ENCODE measurements at regions not wholly inside any gene's neighbourhood (a gene's known extent, or its start where the extent isn't known, plus 50 kb on each side); places are given as distances from the start of the nearest gene placed in this dataset.
A peak's percentile ranks its signal among the peaks of the same experiment; 100 is the strongest.
"Not testable (repeated sequence)": the region's sequence is repeated elsewhere in the genome, so short reads cannot be mapped to it uniquely, and the experiment has no call there.

DNA sequence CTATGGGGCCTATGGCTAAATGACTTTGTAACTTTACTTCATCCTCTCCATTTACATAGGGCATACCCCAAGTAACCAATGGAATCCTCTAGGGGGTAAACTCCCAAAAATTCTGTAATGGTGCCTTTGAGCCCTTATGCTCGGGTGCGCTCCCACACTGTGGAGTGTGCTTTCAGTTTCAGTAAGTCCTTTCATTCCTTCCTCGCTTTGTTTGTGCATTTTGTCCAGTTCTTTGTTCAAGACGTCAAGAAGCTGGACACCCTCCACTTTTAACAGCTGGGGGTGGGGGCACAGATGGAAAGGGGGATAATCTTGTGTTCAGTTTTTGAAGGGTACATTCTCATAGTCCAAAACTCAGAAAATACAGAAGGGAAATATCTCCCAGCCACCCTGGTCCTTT, 84.4 kb upstream of the C2CD4B start:
- no peak overlapping the region for H3K4me3 ChIP-seq
- no peak for DNase-seq
- H3K4me1 ChIP-seq = no peaks in the 10 kb centered on the region
- TF ChIP-seq, protein P1, sequence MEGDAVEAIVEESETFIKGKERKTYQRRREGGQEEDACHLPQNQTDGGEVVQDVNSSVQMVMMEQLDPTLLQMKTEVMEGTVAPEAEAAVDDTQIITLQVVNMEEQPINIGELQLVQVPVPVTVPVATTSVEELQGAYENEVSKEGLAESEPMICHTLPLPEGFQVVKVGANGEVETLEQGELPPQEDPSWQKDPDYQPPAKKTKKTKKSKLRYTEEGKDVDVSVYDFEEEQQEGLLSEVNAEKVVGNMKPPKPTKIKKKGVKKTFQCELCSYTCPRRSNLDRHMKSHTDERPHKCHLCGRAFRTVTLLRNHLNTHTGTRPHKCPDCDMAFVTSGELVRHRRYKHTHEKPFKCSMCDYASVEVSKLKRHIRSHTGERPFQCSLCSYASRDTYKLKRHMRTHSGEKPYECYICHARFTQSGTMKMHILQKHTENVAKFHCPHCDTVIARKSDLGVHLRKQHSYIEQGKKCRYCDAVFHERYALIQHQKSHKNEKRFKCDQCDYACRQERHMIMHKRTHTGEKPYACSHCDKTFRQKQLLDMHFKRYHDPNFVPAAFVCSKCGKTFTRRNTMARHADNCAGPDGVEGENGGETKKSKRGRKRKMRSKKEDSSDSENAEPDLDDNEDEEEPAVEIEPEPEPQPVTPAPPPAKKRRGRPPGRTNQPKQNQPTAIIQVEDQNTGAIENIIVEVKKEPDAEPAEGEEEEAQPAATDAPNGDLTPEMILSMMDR (IDR thresholded peaks at IDR 0.05; ENCODE audit: borderline replicate concordance) = no peak
- H3K27ac ChIP-seq (replicated peaks) = no peak overlapping the region
- intact Hi-C loops (cut with micrococcal nuclease) = no loop called here
- H3K27me3 ChIP-seq (ENCODE audit: low read depth) = peaks cover 7% of the 10 kb centered on the region
- H3K36me3 ChIP-seq = no peaks in the 10 kb centered on the region
- H3K9me3 ChIP-seq (replicated peaks) = no peaks in the 10 kb centered on the region

GRCh38 chr15:62250186-62250585, 85.1 kb upstream of the C2CD4B start:
- no peaks in the 10 kb centered on the region for H3K36me3 ChIP-seq
- intact Hi-C loops (cut with micrococcal nuclease) = loop anchor here (10.0 kb wide), 1 partner anchor 175 kb away; no protein-coding TSS in a partner anchor
- DNase-seq = no peak
- H3K4me3 ChIP-seq = no peak overlapping the region
- H3K27ac ChIP-seq (replicated peaks) = no peak overlapping the region
- TF ChIP-seq, protein P1 (IDR thresholded peaks at IDR 0.05; ENCODE audit: borderline replicate concordance) = no peak
- no peaks in the 10 kb centered on the region for H3K4me1 ChIP-seq
- H3K27me3 ChIP-seq (ENCODE audit: low read depth) = peaks cover 7% of the 10 kb centered on the region
- no peaks in the 10 kb centered on the region for H3K9me3 ChIP-seq (replicated peaks)

- TF ChIP-seq, protein P1 (IDR thresholded peaks at IDR 0.05; ENCODE audit: borderline replicate concordance) = no peak
- H3K27me3 ChIP-seq (ENCODE audit: low read depth) = peaks cover 7% of the 10 kb centered on the region
- H3K4me3 ChIP-seq = no peak overlapping the region
- no peak for DNase-seq
- H3K9me3 ChIP-seq (replicated peaks) = no peaks in the 10 kb centered on the region
- no peaks in the 10 kb centered on the region for H3K36me3 ChIP-seq
- H3K4me1 ChIP-seq = no peaks in the 10 kb centered on the region
- no peak overlapping the region for H3K27ac ChIP-seq (replicated peaks)
- intact Hi-C loops (cut with micrococcal nuclease) = loop anchor here (10.0 kb wide), 1 partner anchor 176 kb away; no protein-coding TSS in a partner anchor
Measured at GRCh38 chr15:62250978-62251377, 85.9 kb upstream of the C2CD4B start.

- Histone ChIP-seq H3K9me3 (replicated peaks) (no peaks in the 10 kb centered on the region), H3K36me3 (no peaks in the 10 kb centered on the region), H3K4me3 (no peak overlapping the region), H3K27ac (replicated peaks) (no peak overlapping the region), H3K27me3 (ENCODE audit: low read depth) (no peaks in the 10 kb centered on the region), H3K4me1 (no peaks in the 10 kb centered on the region)
- intact Hi-C loops (cut with micrococcal nuclease) = loop anchor here (10.0 kb wide), 1 partner anchor 178 kb away; no protein-coding TSS in a partner anchor
- DNase-seq = no peak
- TF ChIP-seq, protein P1 (IDR thresholded peaks at IDR 0.05; ENCODE audit: borderline replicate concordance) = no peak
Measured at GRCh38 chr15:62253294-62253693, 88.2 kb upstream of the C2CD4B start.

GRCh38 chr15:62254137-62254934, 89.3 kb upstream of the C2CD4B start:
- Histone ChIP-seq H3K27me3 (ENCODE audit: low read depth) (no peaks in the 10 kb centered on the region), H3K27ac (replicated peaks) (no peak overlapping the region), H3K4me1 (no peaks in the 10 kb centered on the region), H3K4me3 (no peak overlapping the region), H3K36me3 (no peaks in the 10 kb centered on the region), H3K9me3 (replicated peaks) (no peaks in the 10 kb centered on the region)
- intact Hi-C loops (cut with micrococcal nuclease) = loop anchor here (10.0 kb wide), 1 partner anchor 180 kb away; no protein-coding TSS in a partner anchor
- DNase-seq = peak; percentile 61
- TF ChIP-seq, protein P1 (IDR thresholded peaks at IDR 0.05; ENCODE audit: borderline replicate concordance) = peak; percentile 76

DNA sequence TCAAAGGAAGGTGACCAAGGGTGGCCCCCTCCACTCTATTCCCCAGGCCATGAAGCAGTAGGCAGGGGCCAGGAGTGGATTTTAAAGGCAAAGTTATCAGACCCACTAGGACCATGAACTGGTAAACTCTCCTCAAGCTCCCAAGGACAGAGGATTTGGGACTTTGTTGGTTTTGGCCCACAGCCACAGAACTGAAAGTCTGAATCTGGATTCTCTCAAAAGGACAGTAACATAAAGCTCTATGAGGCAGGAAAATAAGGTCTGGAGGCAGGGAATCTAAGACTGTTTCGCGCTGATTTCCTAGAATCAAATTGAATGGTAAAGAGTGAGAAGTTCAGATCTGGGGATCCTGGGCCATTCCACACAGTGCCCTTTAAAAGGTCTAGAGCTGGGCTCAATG, 91.3 kb upstream of the C2CD4B start:
- not testable (repeated sequence) for H3K4me3 ChIP-seq; DNase-seq; H3K27me3 ChIP-seq (ENCODE audit: low read depth); H3K27ac ChIP-seq (replicated peaks); H3K36me3 ChIP-seq; H3K4me1 ChIP-seq
- intact Hi-C loops (cut with micrococcal nuclease) = loop anchor here (10.0 kb wide), 1 partner anchor 182 kb away; no protein-coding TSS in a partner anchor
- peaks cover 10% of the 10 kb centered on the region for H3K9me3 ChIP-seq (replicated peaks)
